Spinal cord (tissue), 9 donors: ENCODE measurements at regions not wholly inside any gene's neighbourhood (a gene's known extent, or its start where the extent isn't known, plus 50 kb on each side); places are given as distances from the start of the nearest gene placed in this dataset.

Experiments used
- DNase-seq, 6 donors: peaks; one replicate each; pipeline versions ENCODE4 v3.0.0 to v3.0.0-alpha.2; 2013 to 2015; ENCODE audit warnings: low spot score in 6 of 6, low read depth in 4 of 6
- H3K27ac ChIP-seq: one replicate; pipeline ENCODE4 v1.5.1; 2013; ENCODE audit warnings: low read depth, low read length, control low read depth
- H3K27me3 ChIP-seq: one replicate; pipeline ENCODE4 v1.6.1; 2013; ENCODE audit warnings: low read length; ENCODE audit not compliant: control insufficient read depth, insufficient read depth
- H3K36me3 ChIP-seq: one replicate; pipeline ENCODE4 v1.6.1; 2013; ENCODE audit warnings: low read length; ENCODE audit not compliant: control insufficient read depth, insufficient read depth
- H3K4me1 ChIP-seq: one replicate; pipeline ENCODE4 v1.6.1; 2013; ENCODE audit warnings: low read length; ENCODE audit not compliant: control insufficient read depth, insufficient read depth
- H3K4me3 ChIP-seq: one replicate; pipeline ENCODE4 v1.5.1; 2013; ENCODE audit warnings: low read depth, low read length, control low read depth
- H3K9me3 ChIP-seq: one replicate; pipeline ENCODE4 v1.6.1; 2013; ENCODE audit warnings: low read length; ENCODE audit not compliant: control insufficient read depth, insufficient read depth
- WGBS: methylation state at CpG from one replicate; pipeline ENCODE4 v1.1.5; 2013; ENCODE audit warnings: missing lambda C conversion rate; ENCODE audit not compliant: insufficient coverage; 5-methylcytosine and 5-hydroxymethylcytosine counted together
- donor health status: healthy.

- no peaks in the 10 kb centered on the region for H3K36me3 ChIP-seq
- no peak overlapping the region for H3K4me3 ChIP-seq
- no peaks in the 10 kb centered on the region for H3K27me3 ChIP-seq
- DNase-seq = no peak
- 88% methylated on average over 2 of the region's 8 CpGs for WGBS
- H3K27ac ChIP-seq = no peak overlapping the region
- H3K9me3 ChIP-seq = no peaks in the 10 kb centered on the region
- H3K4me1 ChIP-seq = no peaks in the 10 kb centered on the region
Observed at GRCh38 chr12:94863321-94864035, 140.0 kb downstream of the NDUFA12 start.

GRCh38 chr12:94862421-94862820 is 141.1 kb downstream of the NDUFA12 start:
- H3K36me3 ChIP-seq = no peaks in the 10 kb centered on the region
- no peaks in the 10 kb centered on the region for H3K27me3 ChIP-seq
- H3K27ac ChIP-seq = no peak overlapping the region
- no peaks in the 10 kb centered on the region for H3K9me3 ChIP-seq
- H3K4me1 ChIP-seq = no peaks in the 10 kb centered on the region
- no peak overlapping the region for H3K4me3 ChIP-seq
- 60% methylated on average over 1 of the region's 3 CpGs for WGBS
- DNase-seq = peak in 1 of 6 donors; percentile 83

- H3K27me3 ChIP-seq = no peaks in the 10 kb centered on the region
- H3K27ac ChIP-seq = no peak overlapping the region
- DNase-seq = no peak
- no peaks in the 10 kb centered on the region for H3K4me1 ChIP-seq
- no peak overlapping the region for H3K4me3 ChIP-seq
- no peaks in the 10 kb centered on the region for H3K36me3 ChIP-seq
- 100% methylated on average over 1 of the region's 2 CpGs for WGBS
- H3K9me3 ChIP-seq = no peaks in the 10 kb centered on the region
Observed at GRCh38 chr12:94856324-94856723, 147.2 kb downstream of the NDUFA12 start.

DNA sequence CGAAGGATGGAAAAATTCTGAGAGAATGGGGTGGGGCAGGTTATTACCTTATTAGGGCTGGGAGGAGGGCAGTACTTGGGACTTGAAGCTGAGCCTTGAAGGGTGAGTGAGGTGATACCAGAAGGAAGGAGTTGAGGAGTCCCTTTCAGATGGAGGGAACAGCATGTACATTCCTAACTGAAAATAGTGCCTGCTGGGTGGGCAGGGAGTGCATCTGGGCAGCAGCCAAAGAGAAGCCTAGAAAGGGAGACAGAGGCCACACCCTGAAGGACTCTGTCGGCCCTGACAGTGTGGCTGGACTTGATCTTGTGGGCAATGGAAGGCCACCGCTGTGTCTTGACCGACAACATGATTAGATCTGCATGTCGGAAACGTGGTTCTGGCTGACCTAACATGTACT is 147.6 kb downstream of the NDUFA12 start:
- 88% methylated on average over 4 of the region's 6 CpGs for WGBS

GRCh38 chr12:94851396-94852028 is 152.0 kb downstream of the NDUFA12 start:
- no peaks in the 10 kb centered on the region for H3K27me3 ChIP-seq
- H3K9me3 ChIP-seq = no peaks in the 10 kb centered on the region
- H3K4me3 ChIP-seq = no peak overlapping the region
- no peaks in the 10 kb centered on the region for H3K4me1 ChIP-seq
- no peak for DNase-seq
- no peaks in the 10 kb centered on the region for H3K36me3 ChIP-seq
- H3K27ac ChIP-seq = no peak overlapping the region
- no CpG with 5 or more reads among the region's 2 CpGs for WGBS

More for the DNA sequence above, 147.6 kb downstream of the NDUFA12 start:
- no peaks in the 10 kb centered on the region for H3K27me3 ChIP-seq
- no peaks in the 10 kb centered on the region for H3K9me3 ChIP-seq
- DNase-seq = no peak
- H3K27ac ChIP-seq = no peak overlapping the region
- no peaks in the 10 kb centered on the region for H3K4me1 ChIP-seq
- H3K4me3 ChIP-seq = no peak overlapping the region
- no peaks in the 10 kb centered on the region for H3K36me3 ChIP-seq

DNA sequence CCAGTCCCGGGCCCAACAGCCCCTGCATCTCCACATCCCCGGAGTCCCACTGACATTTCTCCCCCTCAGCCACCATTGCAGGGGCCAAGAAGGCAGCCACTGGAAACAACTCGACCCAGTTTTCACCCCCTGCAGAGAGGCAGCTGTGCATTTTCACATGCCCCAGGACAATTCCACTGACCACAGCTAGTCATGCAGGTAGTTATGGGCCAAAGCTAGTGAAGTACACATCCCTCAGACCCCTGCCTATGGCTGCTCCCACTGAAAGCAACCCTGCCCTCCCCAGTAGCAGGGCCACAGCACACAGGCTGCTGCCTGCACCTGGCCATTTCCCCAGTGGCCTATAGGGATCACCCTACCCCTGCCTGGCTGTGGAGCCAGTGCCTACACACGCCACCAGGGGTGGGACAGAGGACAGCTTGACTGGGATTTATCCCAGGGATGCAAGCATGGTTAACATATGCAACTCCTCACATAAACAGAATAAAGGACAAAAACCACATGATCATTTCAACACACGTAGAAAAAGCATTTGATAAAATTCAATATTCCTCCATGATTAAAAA is 154.0 kb downstream of the NDUFA12 start:
- 85% methylated on average over 4 of the region's 5 CpGs for WGBS
- Histone ChIP-seq H3K27ac (no peak overlapping the region), H3K9me3 (no peaks in the 10 kb centered on the region), H3K4me1 (no peaks in the 10 kb centered on the region), H3K36me3 (no peaks in the 10 kb centered on the region), H3K4me3 (no peak overlapping the region), H3K27me3 (no peaks in the 10 kb centered on the region)
- no peak for DNase-seq

- DNase-seq = no peak
- H3K27ac ChIP-seq = no peak overlapping the region
- no peak overlapping the region for H3K4me3 ChIP-seq
- no peaks in the 10 kb centered on the region for H3K36me3 ChIP-seq
- WGBS = 90% methylated on average over 4 of the region's 4 CpGs
- no peaks in the 10 kb centered on the region for H3K27me3 ChIP-seq
- H3K9me3 ChIP-seq = no peaks in the 10 kb centered on the region
- H3K4me1 ChIP-seq = no peaks in the 10 kb centered on the region
Observed at GRCh38 chr12:94848966-94849365, 154.5 kb downstream of the NDUFA12 start.

GRCh38 chr12:94845110-94845509 is 158.4 kb downstream of the NDUFA12 start:
- 91% methylated on average over 5 of the region's 8 CpGs for WGBS
- no peak for DNase-seq
- no peaks in the 10 kb centered on the region for H3K27me3 ChIP-seq
- H3K9me3 ChIP-seq = no peaks in the 10 kb centered on the region
- H3K4me1 ChIP-seq = no peaks in the 10 kb centered on the region
- no peak overlapping the region for H3K4me3 ChIP-seq
- no peak overlapping the region for H3K27ac ChIP-seq
- H3K36me3 ChIP-seq = no peaks in the 10 kb centered on the region

DNA sequence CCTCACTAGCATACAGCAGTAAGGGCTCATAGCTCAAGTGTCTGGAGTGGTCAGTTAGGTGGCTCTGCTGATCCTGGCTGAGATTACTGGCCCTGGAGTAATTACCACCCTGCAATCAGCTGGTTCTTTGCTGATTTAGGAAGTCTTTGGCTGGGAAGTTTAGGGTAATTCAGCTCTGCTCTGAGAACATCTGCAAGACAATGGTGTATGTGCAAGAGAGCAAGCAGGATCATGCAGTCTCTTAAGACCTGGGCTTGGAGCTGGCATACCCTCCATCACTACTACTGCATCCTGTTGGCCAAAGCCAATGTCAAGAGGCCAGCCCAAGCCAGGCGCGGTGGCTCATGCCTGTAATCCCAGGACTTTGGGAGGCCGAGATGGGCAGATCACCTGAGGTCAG is 159.0 kb downstream of the NDUFA12 start:
- Histone ChIP-seq H3K36me3 (no peaks in the 10 kb centered on the region), H3K9me3 (no peaks in the 10 kb centered on the region), H3K27me3 (no peaks in the 10 kb centered on the region), H3K4me1 (no peaks in the 10 kb centered on the region), H3K27ac (no peak overlapping the region), H3K4me3 (no peak overlapping the region)
- DNase-seq = no peak
- 100% methylated on average over 3 of the region's 3 CpGs for WGBS
